Eye (tissue), 1 donor: ENCODE measurements at regions not wholly inside any gene's neighbourhood (a gene's known extent, or its start where the extent isn't known, plus 50 kb on each side); places are given as distances from the start of the nearest gene placed in this dataset.

Experiments used
- DNase-seq: peaks from one replicate; pipeline ENCODE4 v3.0.0-alpha.2; 2015

GRCh38 chr12:92462049-92462448 is 240.7 kb upstream of the PLEKHG7 start:
- DNase-seq, result no peak

GRCh38 chr12:92459850-92460249 is 242.9 kb upstream of the PLEKHG7 start:
- no peak for DNase-seq

GRCh38 chr12:92458996-92459395 is 243.8 kb upstream of the PLEKHG7 start:
- no peak for DNase-seq

- DNase-seq, result no peak
These were observed 245.2 kb upstream of the PLEKHG7 start for GRCh38 chr12:92457458-92458180.

- DNase-seq, result no peak
These were observed 250.0 kb upstream of the PLEKHG7 start for GRCh38 chr12:92452763-92453162.

- no peak for DNase-seq
These were observed 256.7 kb upstream of the PLEKHG7 start for GRCh38 chr12:92446083-92446460.

- no peak for DNase-seq
These were observed 257.3 kb upstream of the PLEKHG7 start for GRCh38 chr12:92445253-92446082.

GRCh38 chr12:92444763-92445162 is 258.0 kb upstream of the PLEKHG7 start:
- DNase-seq, result no peak

- no peak for DNase-seq
These were observed 260.0 kb upstream of the PLEKHG7 start for GRCh38 chr12:92442782-92443181.

- no peak for DNase-seq
These were observed 262.7 kb upstream of the PLEKHG7 start for GRCh38 chr12:92440072-92440471.

GRCh38 chr12:92439420-92439805 is 263.4 kb upstream of the PLEKHG7 start:
- no peak for DNase-seq

- no peak for DNase-seq
These were observed 264.0 kb upstream of the PLEKHG7 start for GRCh38 chr12:92438641-92439419.

- DNase-seq, result no peak
These were observed 265.3 kb upstream of the PLEKHG7 start for GRCh38 chr12:92437452-92437851.

- DNase-seq, result no peak
These were observed 265.9 kb upstream of the PLEKHG7 start for GRCh38 chr12:92436856-92437255.

GRCh38 chr12:92434607-92435025 is 268.2 kb upstream of the PLEKHG7 start:
- DNase-seq, result no peak

GRCh38 chr12:92432724-92433441 is 269.9 kb upstream of the PLEKHG7 start:
- no peak for DNase-seq

- DNase-seq, result no peak
These were observed 271.6 kb upstream of the PLEKHG7 start for GRCh38 chr12:92431146-92431545.

- DNase-seq, result no peak
These were observed 276.5 kb upstream of the PLEKHG7 start for GRCh38 chr12:92426332-92426731.

- DNase-seq, result no peak
These were observed 277.6 kb upstream of the PLEKHG7 start for GRCh38 chr12:92425165-92425564.

GRCh38 chr12:92424338-92424737 is 278.5 kb upstream of the PLEKHG7 start:
- DNase-seq, result no peak

- no peak for DNase-seq
These were observed 276.1 kb upstream of the BTG1 start for GRCh38 chr12:92421701-92422100.

- DNase-seq, result no peak
These were observed 275.4 kb upstream of the BTG1 start for GRCh38 chr12:92421042-92421441.

- no peak for DNase-seq
These were observed 273.6 kb upstream of the BTG1 start for GRCh38 chr12:92419201-92419600.
